H1 (cell line): ENCODE measurements at regions not wholly inside any gene's neighbourhood (a gene's known extent, or its start where the extent isn't known, plus 50 kb on each side); places are given as distances from the start of the nearest gene placed in this dataset.
A peak's percentile ranks its signal among the peaks of the same experiment; 100 is the strongest.

Experiments
- CTCF ChIA-PET: fragments of 300-600 bp; sonication (Branson Sonifier 250); formaldehyde crosslinking; loops from one replicate; lab custom pipeline; 2021; ENCODE audit not compliant: partially characterized antibody; lab: Charles Lee
- POLR2A ChIA-PET: fragments of 300-600 bp; sonication (Branson Sonifier 250); formaldehyde crosslinking; loops from one replicate; lab custom pipeline; 2021; ENCODE audit warnings: inconsistent platforms; ENCODE audit not compliant: partially characterized antibody; lab: Charles Lee
- DNase-seq, 2 experiments: peaks; one replicate each; pipeline versions ENCODE4 v3.0.0 to v3.0.0-alpha.2; 2010 to 2022; ENCODE audit warnings: low spot score in 2 of 2, low read depth in 1 of 2, mixed read lengths in 1 of 2
- FAIRE-seq: peaks from 2 replicates; lab custom pipeline; 2011; peaks lifted over from hg19 to GRCh38; lab: Jason Lieb, UNC
- H2AFZ ChIP-seq: 2 replicates; pipeline ENCODE4 v1.8.1; 2012; ENCODE audit warnings: low read length, inconsistent platforms
- H2AK5ac ChIP-seq: 2 replicates; pipeline ENCODE4 v1.6.1; 2013; ENCODE audit warnings: low read depth, low read length
- H2BK120ac ChIP-seq: replicated peaks from 2 replicates; pipeline ENCODE3; 2013; ENCODE audit warnings: low read depth, low read length, inconsistent platforms
- H2BK12ac ChIP-seq: 2 replicates; pipeline ENCODE4 v1.6.1; 2013; ENCODE audit warnings: low read depth, low read length
- H2BK15ac ChIP-seq: 2 replicates; pipeline ENCODE4 v1.6.1; 2013; ENCODE audit warnings: low read length
- H2BK20ac ChIP-seq: 2 replicates; pipeline ENCODE4 v1.6.1; 2013; ENCODE audit warnings: low read length
- H2BK5ac ChIP-seq: 2 replicates; pipeline ENCODE4 v1.6.1; 2013; ENCODE audit warnings: low read depth, low read length
- H3K14ac ChIP-seq: 2 replicates; pipeline ENCODE4 v1.6.1; 2013; ENCODE audit warnings: inconsistent platforms; ENCODE audit not compliant: insufficient read length
- H3K18ac ChIP-seq: 2 replicates; pipeline ENCODE4 v1.6.1; 2013; ENCODE audit warnings: low read length; ENCODE audit errors: extremely low read depth
- H3K23ac ChIP-seq: 2 replicates; pipeline ENCODE4 v1.6.1; 2013; ENCODE audit warnings: inconsistent platforms; ENCODE audit not compliant: insufficient read length
- H3K23me2 ChIP-seq: 2 replicates; pipeline ENCODE4 v1.6.1; 2013; ENCODE audit warnings: low read depth, low read length
- H3K27ac ChIP-seq: 2 replicates; pipeline ENCODE4 v1.6.1; 2011; ENCODE audit warnings: low read depth, low read length, inconsistent platforms
- H3K27me3 ChIP-seq, 4 experiments: replicated peaks in 1 of 4; 1 replicate in 1 of 4; 2 replicates in 3 of 4; pipeline versions ENCODE4 v1.6.1 to v1.8.1; 2011 to 2013; ENCODE audit warnings: low read length in 3 of 4, mild to moderate bottlenecking in 3 of 4, inconsistent platforms in 2 of 4, mixed read lengths in 2 of 4, moderate library complexity in 1 of 4; ENCODE audit not compliant: control insufficient read depth in 3 of 4, insufficient read depth in 3 of 4; ENCODE audit errors: extremely low read depth in 1 of 4
- H3K36me3 ChIP-seq, 4 experiments: 2 replicates each; pipeline versions ENCODE4 v1.6.1 to v1.8.1; 2011 to 2013; ENCODE audit warnings: mild to moderate bottlenecking in 4 of 4, low read length in 3 of 4, moderate library complexity in 2 of 4, control low read depth in 1 of 4, inconsistent platforms in 1 of 4; ENCODE audit not compliant: insufficient read depth in 4 of 4, control insufficient read depth in 2 of 4
- H3K4ac ChIP-seq: replicated peaks from 2 replicates; pipeline ENCODE3; 2013; ENCODE audit warnings: low read length, low read depth, mixed read lengths, inconsistent platforms; ENCODE audit not compliant: insufficient read length
- H3K4me1 ChIP-seq, 4 experiments: replicated peaks in 1 of 4; 1 replicate in 1 of 4; 2 replicates in 3 of 4; pipeline versions ENCODE4 v1.6.1 to v1.8.1; 2011 to 2013; ENCODE audit warnings: low read length in 3 of 4, inconsistent platforms in 2 of 4, mixed read lengths in 1 of 4; ENCODE audit not compliant: insufficient read depth in 4 of 4, control insufficient read depth in 3 of 4
- H3K4me2 ChIP-seq, 2 experiments: 2 replicates each; pipeline versions ENCODE4 v1.6.1 to v1.8.1; 2011 to 2013; ENCODE audit warnings: low read depth in 2 of 2, low read length in 2 of 2, control low read depth in 1 of 2, inconsistent platforms in 1 of 2, mild to moderate bottlenecking in 1 of 2; ENCODE audit not compliant: insufficient read depth in 1 of 2
- H3K4me3 ChIP-seq, 4 experiments: fragments of 200-600, 300-600 bp in 1 of 4; sonication (generic), shearing (Covaris generic), sonication (Bioruptor Twin) in 1 of 4; 2 replicates each; pipeline versions ENCODE4 v1.5.1 to v1.8.1; 2011 to 2016; ENCODE audit warnings: low read length in 4 of 4, low read depth in 3 of 4, control low read depth in 2 of 4, inconsistent platforms in 2 of 4, mild to moderate bottlenecking in 2 of 4, mixed read lengths in 1 of 4, moderate library complexity in 1 of 4; ENCODE audit not compliant: insufficient read depth in 2 of 4; ENCODE audit errors: extremely low read depth in 1 of 4
- H3K56ac ChIP-seq: replicated peaks from 2 replicates; pipeline ENCODE3; 2013; ENCODE audit warnings: low read depth, mild to moderate bottlenecking, mixed read lengths, low read length, inconsistent platforms; ENCODE audit not compliant: insufficient read length
- H3K79me1 ChIP-seq: 2 replicates; pipeline ENCODE4 v1.6.1; 2013; ENCODE audit warnings: low read depth, low read length, control low read depth
- H3K79me2 ChIP-seq, 2 experiments: 2 replicates each; pipeline versions ENCODE4 v1.6.1 to v1.8.1; 2012 to 2013; ENCODE audit warnings: low read length in 2 of 2, mild to moderate bottlenecking in 2 of 2, inconsistent platforms in 1 of 2; ENCODE audit not compliant: insufficient read depth in 2 of 2, control insufficient read depth in 1 of 2
- H3K9ac ChIP-seq, 4 experiments: replicated peaks in 1 of 4; 1 replicate in 1 of 4; 2 replicates in 3 of 4; pipeline versions ENCODE4 v1.6.1 to v1.8.1; 2011 to 2013; ENCODE audit warnings: low read depth in 3 of 4, low read length in 3 of 4, control low read depth in 2 of 4, mild to moderate bottlenecking in 2 of 4, moderate library complexity in 2 of 4, inconsistent platforms in 1 of 4; ENCODE audit errors: extremely low read depth in 1 of 4
- H3K9me3 ChIP-seq, 2 experiments: 2 replicates each; pipeline versions ENCODE4 v1.6.1 to v1.8.1; 2012 to 2013; ENCODE audit warnings: mild to moderate bottlenecking in 2 of 2, moderate library complexity in 2 of 2, control low read depth in 1 of 2, inconsistent platforms in 1 of 2, low read depth in 1 of 2, low read length in 1 of 2, mixed read lengths in 1 of 2; ENCODE audit not compliant: insufficient read depth in 2 of 2
- H4K20me1 ChIP-seq, 2 experiments: replicated peaks in 1 of 2; 2 replicates each; pipeline versions ENCODE3 to v1.8.1; 2011 to 2013; ENCODE audit warnings: inconsistent platforms in 2 of 2, low read length in 2 of 2, mild to moderate bottlenecking in 1 of 2; ENCODE audit not compliant: insufficient read depth in 2 of 2, control insufficient read depth in 1 of 2
- H4K5ac ChIP-seq: 2 replicates; pipeline ENCODE4 v1.6.1; 2013; ENCODE audit warnings: low read length, low read depth, mixed read lengths, inconsistent platforms; ENCODE audit not compliant: insufficient read length
- H4K8ac ChIP-seq: 2 replicates; pipeline ENCODE4 v1.8.0; 2013; ENCODE audit warnings: mild to moderate bottlenecking, moderate library complexity, low read length, inconsistent platforms; ENCODE audit not compliant: insufficient read depth; ENCODE audit errors: extremely low read depth
- H4K91ac ChIP-seq: replicated peaks from 2 replicates; pipeline ENCODE3; 2013; ENCODE audit warnings: low read length, mixed read lengths, inconsistent platforms; ENCODE audit not compliant: insufficient read length
- ATF3 ChIP-seq: IDR thresholded peaks from 2 replicates; pipeline ENCODE4 v1.6.1; 2011; ENCODE audit warnings: low read depth, mild to moderate bottlenecking, low read length; ENCODE audit not compliant: insufficient read depth
- CBX5 ChIP-seq: fragments of 300-800, 300-1000 bp; sonication (generic); IDR thresholded peaks from 2 replicates; pipeline ENCODE4 v1.7.1; 2016; ENCODE audit warnings: antibody characterized with exemption, low read length, low read depth
- CEBPB ChIP-seq: IDR thresholded peaks from 2 replicates; pipeline ENCODE4 v1.6.1; 2012; ENCODE audit warnings: low read depth, low read length
- CTCF ChIP-seq, 3 experiments: IDR thresholded peaks; 1 replicate in 2 of 3; 2 replicates in 1 of 3; pipeline versions ENCODE4 v1.5.1 to v1.6.1; 2011; ENCODE audit warnings: low read length in 3 of 3, mild to moderate bottlenecking in 3 of 3, inconsistent platforms in 2 of 3, low read depth in 1 of 3, moderate library complexity in 1 of 3; ENCODE audit not compliant: insufficient read depth in 1 of 3; ENCODE audit errors: control extremely low read depth in 1 of 3
- HDAC2 ChIP-seq, 2 experiments: fragments of 300-600 bp in 1 of 2; sonication (generic) in 1 of 2; IDR thresholded peaks; 2 replicates each; pipeline ENCODE4 v1.6.1; 2011 to 2012; ENCODE audit warnings: low read depth in 2 of 2, low read length in 2 of 2, mild to moderate bottlenecking in 2 of 2, moderate library complexity in 2 of 2, borderline replicate concordance in 1 of 2, inconsistent platforms in 1 of 2
- KDM5A ChIP-seq: fragments of 200-600 bp; IDR thresholded peaks from 2 replicates; pipeline ENCODE4 v1.7.1; 2012; ENCODE audit warnings: mild to moderate bottlenecking, low read length, inconsistent platforms, mixed read lengths
- RAD21 ChIP-seq, 2 experiments: IDR thresholded peaks in 1 of 2; conservative IDR thresholded peaks in 1 of 2; 2 replicates each; pipeline ENCODE4 v1.6.1; 2011; ENCODE audit warnings: low read depth in 2 of 2, low read length in 2 of 2, improper control_type of control experiment in 1 of 2, inconsistent platforms in 1 of 2, mild to moderate bottlenecking in 1 of 2, moderate library complexity in 1 of 2
- SP2 ChIP-seq: IDR thresholded peaks from 2 replicates; pipeline ENCODE4 v1.6.1; 2012; ENCODE audit warnings: mild to moderate bottlenecking, low read length, inconsistent platforms
- TEAD4 ChIP-seq: IDR thresholded peaks from 2 replicates; pipeline ENCODE4 v1.6.1; 2012; ENCODE audit warnings: low read depth, low read length, inconsistent platforms, mixed read lengths
- WGBS, 2 experiments: shearing (Covaris generic) in 1 of 2; methylation state at CpG; one replicate each; pipeline versions ENCODE4 v1.1.6 to v1.1.7; 2013 to 2015; ENCODE audit warnings: low lambda C conversion rate in 2 of 2, mixed read lengths in 2 of 2, inconsistent platforms in 1 of 2, low coverage in 1 of 2, missing lambda C conversion rate in 1 of 2; ENCODE audit not compliant: insufficient replicate concordance in 2 of 2, insufficient coverage in 1 of 2, insufficient read length in 1 of 2; ENCODE audit errors: extremely low coverage in 1 of 2, missing lambda C conversion rate in 1 of 2; 5-methylcytosine and 5-hydroxymethylcytosine counted together

DNA sequence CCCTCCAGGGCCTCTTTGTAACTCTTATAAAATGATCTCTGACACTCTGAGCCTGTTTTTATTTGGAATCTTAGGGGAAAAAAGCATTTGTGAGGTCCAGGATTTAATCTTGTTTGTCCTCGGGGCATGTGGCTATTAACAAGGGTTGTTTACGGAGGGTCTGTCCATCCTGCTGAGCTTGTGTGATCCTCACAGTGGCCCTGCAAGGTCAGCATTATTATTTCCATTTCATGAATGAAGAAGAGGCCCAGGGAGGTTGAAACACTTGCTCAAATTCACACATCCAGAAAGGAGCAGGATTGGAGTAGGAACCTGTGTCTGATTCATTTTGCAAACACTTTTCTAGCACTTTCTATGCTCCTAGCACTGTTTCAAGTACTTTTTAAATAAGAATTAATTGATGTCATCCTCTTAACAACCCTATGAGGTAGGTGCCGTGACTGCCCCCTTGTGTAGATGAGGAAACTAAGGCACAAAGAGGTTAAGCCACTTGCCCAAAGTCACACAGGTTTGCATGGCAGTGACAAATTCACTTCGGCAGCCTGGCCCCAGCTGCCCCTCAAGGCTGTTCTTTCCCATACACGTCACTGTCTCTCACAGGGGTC lies 178.9 kb downstream of the MIS18A start:
- FAIRE-seq (no peak), DNase-seq (peak in 1 of 2 experiments; percentile 47)
- Histone ChIP-seq H3K27me3 (peaks cover 0 to 3% (median 0%) of the 10 kb centered on the region in 4 experiments; a peak in 1 of 7 replicates), H3K23ac (no peak overlapping the region), H3K4me2 (no peak overlapping the region), H2BK15ac (no peak overlapping the region), H2BK120ac (no peak overlapping the region), H3K4ac (no peak overlapping the region), H4K91ac (no peak overlapping the region), H4K5ac (no peak overlapping the region), H3K23me2 (no peaks in the 10 kb centered on the region), H3K27ac (no peak overlapping the region), H3K14ac (no peak overlapping the region), H4K20me1 (no peaks in the 10 kb centered on the region), H2AK5ac (no peak overlapping the region), H3K4me3 (no peak overlapping the region), H2AFZ (no peak overlapping the region), H2BK5ac (no peak overlapping the region), H3K56ac (no peak overlapping the region), H3K4me1 (peaks cover 0 to 5% (median 2%) of the 10 kb centered on the region in 4 experiments; a peak in 6 of 7 replicates), H3K9ac (no peak overlapping the region), H3K18ac (no peak overlapping the region), H2BK12ac (no peak overlapping the region), H3K36me3 (no peaks in the 10 kb centered on the region), H2BK20ac (no peak overlapping the region), H3K79me1 (no peaks in the 10 kb centered on the region), H3K79me2 (no peaks in the 10 kb centered on the region; a peak in 1 of 4 replicates), H3K9me3 (peaks cover 2 to 3% of the 10 kb centered on the region in 2 experiments; a peak in 2 of 4 replicates), H4K8ac (no peak overlapping the region)
- WGBS, 2 experiments = 77% methylated on average over 5 of the region's 5 CpGs; no CpG with 5 or more reads in 1 of the 2 experiments
- CTCF ChIA-PET = interaction anchor here (0.6 to 7.0 kb wide), 12 partner anchors 8 to 158 kb away, joined by 3 to 46 read pairs (median 4); no protein-coding TSS in a partner anchor
- POLR2A ChIA-PET = no interaction called here
- TF ChIP-seq KDM5A (no peak), SP2 (no peak), TEAD4 (no peak), CEBPB (no peak), CBX5 (no peak), CTCF (IDR thresholded peaks at IDR 0.05; ENCODE audit: control extremely low read depth in 1 of 3, insufficient read depth in 1 of 3, low read depth in 1 of 3, low read length in 3 of 3) (peak; percentile 32 to 54 (median 39)), ATF3 (no peak), HDAC2 (IDR thresholded peaks at IDR 0.05; ENCODE audit: borderline replicate concordance in 1 of 2, low read depth in 2 of 2, low read length in 2 of 2) (no peak), RAD21 (IDR thresholded peaks at IDR 0.05 in 1 of 2, conservative IDR thresholded peaks at IDR 0.05 in 1 of 2; ENCODE audit: low read depth in 2 of 2, low read length in 2 of 2) (peak; percentile 41 to 56; a peak in 3 of 4 replicates)
